Keratinocyte (primary cell): ENCODE measurements at regions not wholly inside any gene's neighbourhood (a gene's known extent, or its start where the extent isn't known, plus 50 kb on each side); places are given as distances from the start of the nearest gene placed in this dataset.

Experiments used
- DNase-seq: peaks from one replicate; pipeline ENCODE4 v3.0.0-alpha.2; 2011; ENCODE audit warnings: low read depth, missing footprints, low spot score
- FAIRE-seq: peaks from 2 replicates; lab custom pipeline; 2011; peaks lifted over from hg19 to GRCh38; lab: Jason Lieb, UNC
- H2AFZ ChIP-seq: 2 replicates; pipeline ENCODE4 v1.6.0; 2012; ENCODE audit warnings: low read length, control low read depth, inconsistent platforms; ENCODE audit not compliant: control insufficient read depth
- H3K27ac ChIP-seq: 2 replicates; pipeline ENCODE4 v1.5.1; 2011; ENCODE audit warnings: low read length; ENCODE audit not compliant: control insufficient read depth, insufficient read depth
- H3K27me3 ChIP-seq: 3 replicates; pipeline ENCODE4 v1.6.0; 2011; ENCODE audit warnings: low read length; ENCODE audit not compliant: control insufficient read depth, insufficient read depth; ENCODE audit errors: extremely low read depth
- H3K36me3 ChIP-seq, 2 experiments: 2 replicates in 1 of 2; 3 replicates in 1 of 2; pipeline ENCODE4 v1.5.1; 2011; ENCODE audit warnings: low read length in 2 of 2, mild to moderate bottlenecking in 1 of 2; ENCODE audit not compliant: control insufficient read depth in 2 of 2, insufficient read depth in 2 of 2; ENCODE audit errors: extremely low read depth in 1 of 2
- H3K4me1 ChIP-seq: 3 replicates; pipeline ENCODE4 v1.5.1; 2011; ENCODE audit warnings: low read length; ENCODE audit not compliant: control insufficient read depth, insufficient read depth; ENCODE audit errors: extremely low read depth
- H3K4me2 ChIP-seq: 3 replicates; pipeline ENCODE4 v1.6.0; 2011; ENCODE audit warnings: low read depth, low read length; ENCODE audit not compliant: control insufficient read depth, insufficient read depth; ENCODE audit errors: extremely low read depth
- H3K4me3 ChIP-seq, 3 experiments: fragments of 200-600 bp in 1 of 3; sonication (generic) in 1 of 3; 2 replicates in 2 of 3; 3 replicates in 1 of 3; pipeline ENCODE4 v1.5.1; 2011 to 2016; ENCODE audit warnings: low read length in 3 of 3, mild to moderate bottlenecking in 3 of 3, control low read depth in 2 of 3, inconsistent platforms in 1 of 3, low read depth in 1 of 3, mixed read lengths in 1 of 3, mixed run types in 1 of 3, moderate library complexity in 1 of 3; ENCODE audit not compliant: control insufficient read depth in 2 of 3, insufficient read depth in 2 of 3; ENCODE audit errors: extremely low read depth in 1 of 3
- H3K79me2 ChIP-seq: 2 replicates; pipeline ENCODE4 v1.6.0; 2012; ENCODE audit warnings: low read length; ENCODE audit not compliant: control insufficient read depth, insufficient read depth
- H3K9ac ChIP-seq: 3 replicates; pipeline ENCODE4 v1.6.0; 2011; ENCODE audit warnings: low read length; ENCODE audit not compliant: control insufficient read depth, insufficient read depth; ENCODE audit errors: extremely low read depth
- H3K9me1 ChIP-seq: 3 replicates; pipeline ENCODE4 v1.6.0; 2011; ENCODE audit warnings: low read length; ENCODE audit not compliant: control insufficient read depth, insufficient read depth; ENCODE audit errors: extremely low read depth
- H3K9me3 ChIP-seq: 2 replicates; pipeline ENCODE4 v1.5.1; 2012; ENCODE audit warnings: low read depth, low read length; ENCODE audit not compliant: control insufficient read depth
- H4K20me1 ChIP-seq: 3 replicates; pipeline ENCODE4 v1.6.0; 2011; ENCODE audit warnings: low read length; ENCODE audit not compliant: control insufficient read depth, insufficient read depth; ENCODE audit errors: extremely low read depth
- CTCF ChIP-seq, 3 experiments: IDR thresholded peaks in 1 of 3; conservative IDR thresholded peaks in 1 of 3; optimal IDR thresholded peaks in 1 of 3; 2 replicates in 2 of 3; 3 replicates in 1 of 3; pipeline versions ENCODE3 to v1.5.1; 2011; ENCODE audit warnings: low read length in 3 of 3, mild to moderate bottlenecking in 3 of 3, moderate library complexity in 2 of 3, control low read depth in 1 of 3, inconsistent platforms in 1 of 3; ENCODE audit not compliant: insufficient read depth in 2 of 3; ENCODE audit errors: extremely low read depth in 1 of 3
- EZH2 ChIP-seq: IDR thresholded peaks from one replicate; pipeline ENCODE4 v1.6.1; 2012; ENCODE audit warnings: inconsistent platforms, mild to moderate bottlenecking, low read length, moderate library complexity
- dilution Hi-C: fragments of 300-500 bp; cut with MboI; formaldehyde crosslinking; loops from one replicate; pipeline ENCODE4 v1.7.0; 2020; ENCODE audit warnings: low sequenced_read_pairs; ENCODE audit not compliant: extremely low pct_ligation_motif_present

GRCh38 chr1:106659490-106660244 is 396.8 kb upstream of the PRMT6 start:
- Histone ChIP-seq H3K4me2 (no peak overlapping the region), H2AFZ (no peak overlapping the region)

GRCh38 chr1:106675558-106675957 is 380.9 kb upstream of the PRMT6 start:
- Histone ChIP-seq H3K27ac (no peak overlapping the region), H3K9me1 (no peaks in the 10 kb centered on the region), H3K4me1 (no peaks in the 10 kb centered on the region), H2AFZ (no peak overlapping the region), H3K4me3 (no peak overlapping the region), H3K79me2 (no peaks in the 10 kb centered on the region), H3K9ac (no peak overlapping the region), H3K27me3 (no peaks in the 10 kb centered on the region), H3K4me2 (no peak overlapping the region), H3K36me3 (no peaks in the 10 kb centered on the region), H4K20me1 (no peaks in the 10 kb centered on the region), H3K9me3 (no peaks in the 10 kb centered on the region)
- DNase-seq (no peak), FAIRE-seq (no peak)
- dilution Hi-C loops = no loop called here
- no peak for TF ChIP-seq CTCF (optimal IDR thresholded peaks at IDR 0.05 in 1 of 3, IDR thresholded peaks at IDR 0.05 in 1 of 3, conservative IDR thresholded peaks at IDR 0.05 in 1 of 3; ENCODE audit: extremely low read depth in 1 of 3, insufficient read depth in 2 of 3, low read length in 3 of 3)
- TF ChIP-seq EZH2 = no peak

More at GRCh38 chr1:106659490-106660244, 396.8 kb upstream of the PRMT6 start:
- Histone ChIP-seq H3K4me3 (no peak overlapping the region), H3K27ac (no peak overlapping the region), H3K9me3 (no peaks in the 10 kb centered on the region), H3K9me1 (no peaks in the 10 kb centered on the region), H3K36me3 (no peaks in the 10 kb centered on the region), H3K4me1 (no peaks in the 10 kb centered on the region), H3K9ac (no peak overlapping the region), H4K20me1 (no peaks in the 10 kb centered on the region), H3K79me2 (no peaks in the 10 kb centered on the region), H3K27me3 (no peaks in the 10 kb centered on the region)
- DNase-seq (no peak), FAIRE-seq (no peak)
- TF ChIP-seq CTCF (optimal IDR thresholded peaks at IDR 0.05 in 1 of 3, IDR thresholded peaks at IDR 0.05 in 1 of 3, conservative IDR thresholded peaks at IDR 0.05 in 1 of 3; ENCODE audit: extremely low read depth in 1 of 3, insufficient read depth in 2 of 3, low read length in 3 of 3) (no peak), EZH2 (no peak)
- dilution Hi-C loops = no loop called here
